Central memory CD8-positive, alpha-beta T cell (primary cell): ENCODE measurements at regions not wholly inside any gene's neighbourhood (a gene's known extent, or its start where the extent isn't known, plus 50 kb on each side); places are given as distances from the start of the nearest gene placed in this dataset.

Source experiments
- ATAC-seq: fragments of 150-1000 bp; cut with Tn5 transposase; replicated peaks from 2 replicates; pipeline ENCODE4 v1.10.0; 2022; ENCODE audit warnings: mild to moderate bottlenecking, moderate FRiP score, moderate number of reproducible peaks; ENCODE audit not compliant: poor library complexity, severe bottlenecking; ENCODE audit errors: extremely low read depth
- DNase-seq, 2 donors: peaks; one replicate each; pipeline ENCODE4 v3.0.0; 2021; ENCODE audit warnings: low spot score in 2 of 2
- H3K27ac Mint-ChIP-seq: one replicate; pipeline ENCODE4 v1.8.0; 2022; ENCODE audit warnings: low read depth, mild to moderate bottlenecking, moderate library complexity, mixed read lengths
- H3K27me3 Mint-ChIP-seq: one replicate; pipeline ENCODE4 v1.8.0; 2022; ENCODE audit warnings: mixed read lengths
- H3K36me3 Mint-ChIP-seq: one replicate; pipeline ENCODE4 v1.8.0; 2022; ENCODE audit warnings: mild to moderate bottlenecking, moderate library complexity, mixed read lengths; ENCODE audit not compliant: insufficient read depth
- H3K4me1 Mint-ChIP-seq: one replicate; pipeline ENCODE4 v1.8.0; 2022; ENCODE audit warnings: mixed read lengths
- H3K4me3 Mint-ChIP-seq: one replicate; pipeline ENCODE4 v1.8.0; 2022; ENCODE audit warnings: mild to moderate bottlenecking, moderate library complexity, mixed read lengths
- H3K9me3 Mint-ChIP-seq: one replicate; pipeline ENCODE4 v1.8.0; 2022; ENCODE audit warnings: mixed read lengths

GRCh38 chr5:105751908-105752307, 1918.8 kb downstream of the EFNA5 start:
- ATAC-seq, result no peak
- H3K4me3 Mint-ChIP-seq, result no peak overlapping the region
- no peaks in the 10 kb centered on the region for H3K4me1 Mint-ChIP-seq
- H3K36me3 Mint-ChIP-seq, result no peaks in the 10 kb centered on the region
- H3K27me3 Mint-ChIP-seq, result no peaks in the 10 kb centered on the region
- DNase-seq, result no peak
- H3K27ac Mint-ChIP-seq, result no peak overlapping the region
- peaks cover 6% of the 10 kb centered on the region for H3K9me3 Mint-ChIP-seq

- Mint-ChIP-seq H3K27ac (no peak overlapping the region), H3K36me3 (no peaks in the 10 kb centered on the region), H3K4me3 (no peak overlapping the region)
These were observed 1925.6 kb downstream of the EFNA5 start for GRCh38 chr5:105745111-105745510.

GRCh38 chr5:105740242-105740641, 1930.5 kb downstream of the EFNA5 start:
- ATAC-seq, result no peak
- no peak for DNase-seq
- no peak overlapping the region for H3K4me3 Mint-ChIP-seq

More at GRCh38 chr5:105745111-105745510, 1925.6 kb downstream of the EFNA5 start:
- H3K27me3 Mint-ChIP-seq, result no peaks in the 10 kb centered on the region
- ATAC-seq (no peak), DNase-seq (no peak)
- peaks cover 11% of the 10 kb centered on the region for H3K9me3 Mint-ChIP-seq
- no peaks in the 10 kb centered on the region for H3K4me1 Mint-ChIP-seq

GRCh38 chr5:105739732-105740131, 1931.0 kb downstream of the EFNA5 start:
- no peak overlapping the region for H3K4me3 Mint-ChIP-seq
- peaks cover 10% of the 10 kb centered on the region for H3K9me3 Mint-ChIP-seq
- DNase-seq (no peak), ATAC-seq (no peak)
- no peak overlapping the region for H3K27ac Mint-ChIP-seq
- no peaks in the 10 kb centered on the region for H3K36me3 Mint-ChIP-seq
- no peaks in the 10 kb centered on the region for H3K4me1 Mint-ChIP-seq
- H3K27me3 Mint-ChIP-seq, result no peaks in the 10 kb centered on the region

More at GRCh38 chr5:105740242-105740641, 1930.5 kb downstream of the EFNA5 start:
- Mint-ChIP-seq H3K27ac (no peak overlapping the region), H3K36me3 (no peaks in the 10 kb centered on the region), H3K9me3 (peaks cover 10% of the 10 kb centered on the region), H3K4me1 (no peaks in the 10 kb centered on the region), H3K27me3 (no peaks in the 10 kb centered on the region)

GRCh38 chr5:105735704-105736103, 1935.0 kb downstream of the EFNA5 start:
- Mint-ChIP-seq H3K9me3 (peaks cover 5% of the 10 kb centered on the region), H3K27me3 (no peaks in the 10 kb centered on the region), H3K27ac (no peak overlapping the region), H3K4me1 (no peaks in the 10 kb centered on the region), H3K4me3 (no peak overlapping the region), H3K36me3 (no peaks in the 10 kb centered on the region)
- DNase-seq, result no peak
- ATAC-seq, result no peak

- H3K4me1 Mint-ChIP-seq, result no peaks in the 10 kb centered on the region
- H3K9me3 Mint-ChIP-seq, result peaks cover 6% of the 10 kb centered on the region
- no peak overlapping the region for H3K27ac Mint-ChIP-seq
- no peaks in the 10 kb centered on the region for H3K27me3 Mint-ChIP-seq
- ATAC-seq (no peak), DNase-seq (no peak)
- no peaks in the 10 kb centered on the region for H3K36me3 Mint-ChIP-seq
- H3K4me3 Mint-ChIP-seq, result no peak overlapping the region
These were observed 1939.8 kb downstream of the EFNA5 start for GRCh38 chr5:105730982-105731381.

GRCh38 chr5:105726093-105726492, 1944.6 kb downstream of the EFNA5 start:
- no peak for ATAC-seq
- no peak overlapping the region for H3K4me3 Mint-ChIP-seq

GRCh38 chr5:105708442-105708841, 1962.3 kb downstream of the EFNA5 start:
- Mint-ChIP-seq H3K4me1 (no peaks in the 10 kb centered on the region), H3K9me3 (peaks cover 10% of the 10 kb centered on the region), H3K4me3 (no peak overlapping the region), H3K36me3 (no peaks in the 10 kb centered on the region), H3K27me3 (no peaks in the 10 kb centered on the region), H3K27ac (no peak overlapping the region)
- DNase-seq, result no peak
- ATAC-seq, result no peak

More at GRCh38 chr5:105726093-105726492, 1944.6 kb downstream of the EFNA5 start:
- Mint-ChIP-seq H3K27ac (no peak overlapping the region), H3K27me3 (no peaks in the 10 kb centered on the region), H3K36me3 (no peaks in the 10 kb centered on the region), H3K9me3 (peaks cover 28% of the 10 kb centered on the region), H3K4me1 (no peaks in the 10 kb centered on the region)
- no peak for DNase-seq

- H3K4me1 Mint-ChIP-seq, result no peaks in the 10 kb centered on the region
- H3K4me3 Mint-ChIP-seq, result no peak overlapping the region
- DNase-seq (no peak), ATAC-seq (no peak)
- peaks cover 6% of the 10 kb centered on the region for H3K36me3 Mint-ChIP-seq
- no peaks in the 10 kb centered on the region for H3K27me3 Mint-ChIP-seq
- H3K27ac Mint-ChIP-seq, result no peak overlapping the region
- H3K9me3 Mint-ChIP-seq, result peaks cover 31% of the 10 kb centered on the region
These were observed 1968.4 kb downstream of the EFNA5 start for GRCh38 chr5:105702323-105702722.

- no peak overlapping the region for H3K4me3 Mint-ChIP-seq
- H3K27ac Mint-ChIP-seq, result no peak overlapping the region
- no peaks in the 10 kb centered on the region for H3K27me3 Mint-ChIP-seq
- ATAC-seq (no peak), DNase-seq (no peak)
- peaks cover 1% of the 10 kb centered on the region for H3K36me3 Mint-ChIP-seq
- H3K4me1 Mint-ChIP-seq, result no peaks in the 10 kb centered on the region
- H3K9me3 Mint-ChIP-seq, result peaks cover 19% of the 10 kb centered on the region
These were observed 1974.3 kb downstream of the EFNA5 start for GRCh38 chr5:105696440-105696839.

GRCh38 chr5:105695941-105696340, 1974.8 kb downstream of the EFNA5 start:
- peaks cover 1% of the 10 kb centered on the region for H3K36me3 Mint-ChIP-seq
- no peak overlapping the region for H3K27ac Mint-ChIP-seq
- ATAC-seq, result no peak
- no peaks in the 10 kb centered on the region for H3K27me3 Mint-ChIP-seq
- H3K4me3 Mint-ChIP-seq, result no peak overlapping the region
- DNase-seq, result no peak
- peaks cover 15% of the 10 kb centered on the region for H3K9me3 Mint-ChIP-seq
- no peaks in the 10 kb centered on the region for H3K4me1 Mint-ChIP-seq

- no peak for DNase-seq
- Mint-ChIP-seq H3K27me3 (no peaks in the 10 kb centered on the region), H3K27ac (no peak overlapping the region), H3K9me3 (no peaks in the 10 kb centered on the region), H3K4me1 (no peaks in the 10 kb centered on the region), H3K36me3 (no peaks in the 10 kb centered on the region), H3K4me3 (no peak overlapping the region)
- ATAC-seq, result no peak
These were observed 1981.1 kb downstream of the EFNA5 start for GRCh38 chr5:105689596-105689995.

- no peaks in the 10 kb centered on the region for H3K36me3 Mint-ChIP-seq
- ATAC-seq (no peak), DNase-seq (no peak)
- no peaks in the 10 kb centered on the region for H3K27me3 Mint-ChIP-seq
- H3K27ac Mint-ChIP-seq, result no peak overlapping the region
- no peak overlapping the region for H3K4me3 Mint-ChIP-seq
- peaks cover 5% of the 10 kb centered on the region for H3K9me3 Mint-ChIP-seq
- H3K4me1 Mint-ChIP-seq, result no peaks in the 10 kb centered on the region
These were observed 1982.4 kb downstream of the EFNA5 start for GRCh38 chr5:105688227-105688792.
